ENCODE measurements at regions not wholly inside any gene's neighbourhood (a gene's known extent, or its start where the extent isn't known, plus 50 kb on each side); places are given as distances from the start of the nearest gene placed in this dataset.

GRCh38 chr15:68526784-68527183, 52.0 kb upstream of the CORO2B start:
- POLR2A ChIA-PET (ENCODE audit: unreplicated experiment) = interaction anchor here (0.7 kb wide), 1 partner anchor 12 kb away, joined by 12 read pairs; no protein-coding TSS in a partner anchor
- no peak overlapping the region for H2AFZ ChIP-seq
- CTCF ChIA-PET = no interaction called here

GRCh38 chr15:68528626-68529290, 50.0 kb upstream of the CORO2B start:
- Histone ChIP-seq H3K4me2 (no peak overlapping the region), H3K9me3 (ENCODE audit: insufficient read depth, low read depth) (no peaks in the 10 kb centered on the region), H3K79me2 (ENCODE audit: low read depth) (no peaks in the 10 kb centered on the region), H3K27me3 (ENCODE audit: insufficient read depth, low read depth) (no peaks in the 10 kb centered on the region), H4K20me1 (ENCODE audit: insufficient read depth) (no peaks in the 10 kb centered on the region), H3K9me2 (ENCODE audit: insufficient read depth) (no peaks in the 10 kb centered on the region), H3K4me3 (no peak overlapping the region), H3K27ac (no peak overlapping the region), H3K4me1 (replicated peaks; ENCODE audit: insufficient read depth) (no peaks in the 10 kb centered on the region), H2AFZ (no peak overlapping the region), H3F3A (ENCODE audit: insufficient read depth, low read depth) (no peaks in the 10 kb centered on the region), H3K36me3 (ENCODE audit: low read depth) (no peaks in the 10 kb centered on the region)
- ChIA-PET POLR2A (ENCODE audit: unreplicated experiment) (no interaction called here), CTCF (no interaction called here)
- BruUV-seq (replicated peaks) = no TSS peak
- TF ChIP-seq CTCF (conservative IDR thresholded peaks at IDR 0.05) = no peak
- no peak for TF ChIP-seq EZH2 (IDR thresholded peaks at IDR 0.05; ENCODE audit: low read depth)
- intact Hi-C loops (cut with micrococcal nuclease; ENCODE audit: unreplicated experiment) = loop anchor here (10.0 kb wide), 1 partner anchor 84 kb away; no protein-coding TSS in a partner anchor
- DNase-seq = peak in 1 of 2 experiments; percentile 12

More at GRCh38 chr15:68526784-68527183, 52.0 kb upstream of the CORO2B start:
- TF ChIP-seq EZH2 (IDR thresholded peaks at IDR 0.05; ENCODE audit: low read depth) = no peak
- no peak for TF ChIP-seq CTCF (conservative IDR thresholded peaks at IDR 0.05)
- Histone ChIP-seq H3K27me3 (ENCODE audit: insufficient read depth, low read depth) (peaks cover 3% of the 10 kb centered on the region; the same call in 1 of the 2 replicates), H3K4me1 (replicated peaks; ENCODE audit: insufficient read depth) (no peaks in the 10 kb centered on the region), H3K36me3 (ENCODE audit: low read depth) (no peaks in the 10 kb centered on the region), H3K9me3 (ENCODE audit: insufficient read depth, low read depth) (no peaks in the 10 kb centered on the region), H3K4me3 (no peak overlapping the region), H3K27ac (no peak overlapping the region), H3K79me2 (ENCODE audit: low read depth) (no peaks in the 10 kb centered on the region), H3K4me2 (no peak overlapping the region), H4K20me1 (ENCODE audit: insufficient read depth) (no peaks in the 10 kb centered on the region), H3F3A (ENCODE audit: insufficient read depth, low read depth) (no peaks in the 10 kb centered on the region), H3K9me2 (ENCODE audit: insufficient read depth) (no peaks in the 10 kb centered on the region)
- BruUV-seq (replicated peaks) = no TSS peak
- intact Hi-C loops (cut with micrococcal nuclease; ENCODE audit: unreplicated experiment) = loop anchor here (10.0 kb wide), 1 partner anchor 82 kb away; no protein-coding TSS in a partner anchor
- no peak for DNase-seq

Measured in PC-9 (cell line).